ENCODE measurements at regions not wholly inside any gene's neighbourhood (a gene's known extent, or its start where the extent isn't known, plus 50 kb on each side); places are given as distances from the start of the nearest gene placed in this dataset.
"Not testable (repeated sequence)": the region's sequence is repeated elsewhere in the genome, so short reads cannot be mapped to it uniquely, and the experiment has no call there.

- no peak for DNase-seq (ENCODE audit: low read depth)
- no peak overlapping the region for H3K4me3 ChIP-seq (ENCODE audit: control insufficient read depth, low read depth, low read length)
- TF ChIP-seq, protein P1, sequence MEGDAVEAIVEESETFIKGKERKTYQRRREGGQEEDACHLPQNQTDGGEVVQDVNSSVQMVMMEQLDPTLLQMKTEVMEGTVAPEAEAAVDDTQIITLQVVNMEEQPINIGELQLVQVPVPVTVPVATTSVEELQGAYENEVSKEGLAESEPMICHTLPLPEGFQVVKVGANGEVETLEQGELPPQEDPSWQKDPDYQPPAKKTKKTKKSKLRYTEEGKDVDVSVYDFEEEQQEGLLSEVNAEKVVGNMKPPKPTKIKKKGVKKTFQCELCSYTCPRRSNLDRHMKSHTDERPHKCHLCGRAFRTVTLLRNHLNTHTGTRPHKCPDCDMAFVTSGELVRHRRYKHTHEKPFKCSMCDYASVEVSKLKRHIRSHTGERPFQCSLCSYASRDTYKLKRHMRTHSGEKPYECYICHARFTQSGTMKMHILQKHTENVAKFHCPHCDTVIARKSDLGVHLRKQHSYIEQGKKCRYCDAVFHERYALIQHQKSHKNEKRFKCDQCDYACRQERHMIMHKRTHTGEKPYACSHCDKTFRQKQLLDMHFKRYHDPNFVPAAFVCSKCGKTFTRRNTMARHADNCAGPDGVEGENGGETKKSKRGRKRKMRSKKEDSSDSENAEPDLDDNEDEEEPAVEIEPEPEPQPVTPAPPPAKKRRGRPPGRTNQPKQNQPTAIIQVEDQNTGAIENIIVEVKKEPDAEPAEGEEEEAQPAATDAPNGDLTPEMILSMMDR (conservative IDR thresholded peaks at IDR 0.05; ENCODE audit: control insufficient read depth, insufficient read depth, low read depth, low read length) = no peak
Measured at GRCh38 chr5:50501491-50502228, 60.6 kb upstream of the EMB start.

GRCh38 chr5:50513028-50513457 lies 72.0 kb upstream of the EMB start:
- H3K4me3 ChIP-seq (ENCODE audit: control insufficient read depth, low read depth, low read length) = not testable (repeated sequence)
- DNase-seq (ENCODE audit: low read depth) = peak; percentile 4

GRCh38 chr5:50521060-50521459 lies 80.0 kb upstream of the EMB start:
- not testable (repeated sequence) for DNase-seq (ENCODE audit: low read depth)

GRCh38 chr5:50527514-50528060 lies 86.5 kb upstream of the EMB start:
- not testable (repeated sequence) for H3K4me3 ChIP-seq (ENCODE audit: control insufficient read depth, low read depth, low read length); DNase-seq (ENCODE audit: low read depth)

More at GRCh38 chr5:50521060-50521459, 80.0 kb upstream of the EMB start:
- not testable (repeated sequence) for H3K4me3 ChIP-seq (ENCODE audit: control insufficient read depth, low read depth, low read length)

GRCh38 chr5:50535393-50535792 lies 94.3 kb upstream of the EMB start:
- TF ChIP-seq, protein P1 (conservative IDR thresholded peaks at IDR 0.05; ENCODE audit: control insufficient read depth, insufficient read depth, low read depth, low read length) = no peak
- no peak for DNase-seq (ENCODE audit: low read depth)
- H3K4me3 ChIP-seq (ENCODE audit: control insufficient read depth, low read depth, low read length) = no peak overlapping the region

DNA sequence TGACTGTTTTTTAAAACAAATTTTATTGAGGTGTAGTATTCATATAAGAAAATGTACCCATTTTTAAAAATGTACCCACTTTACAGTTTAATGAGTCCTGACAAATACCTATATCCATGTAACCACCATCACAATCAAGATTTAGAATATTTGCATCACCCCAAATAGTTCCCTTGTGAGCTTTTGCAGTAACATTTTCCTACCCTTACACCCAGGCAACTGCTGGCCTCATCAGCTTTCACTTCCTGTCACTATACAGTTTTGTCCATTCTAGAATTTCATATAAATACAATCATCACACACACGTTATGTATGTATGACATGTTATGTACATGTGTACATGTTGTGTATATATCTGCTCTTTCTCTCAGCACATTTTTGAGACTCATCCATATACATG lies 96.4 kb upstream of the EMB start:
- not testable (repeated sequence) for H3K4me3 ChIP-seq (ENCODE audit: control insufficient read depth, low read depth, low read length); DNase-seq (ENCODE audit: low read depth)

GRCh38 chr5:50547303-50547702 lies 106.2 kb upstream of the EMB start:
- TF ChIP-seq, protein P1 (conservative IDR thresholded peaks at IDR 0.05; ENCODE audit: control insufficient read depth, insufficient read depth, low read depth, low read length) = no peak
- no peak for DNase-seq (ENCODE audit: low read depth)
- H3K4me3 ChIP-seq (ENCODE audit: control insufficient read depth, low read depth, low read length) = no peak overlapping the region

- TF ChIP-seq, protein P1 (conservative IDR thresholded peaks at IDR 0.05; ENCODE audit: control insufficient read depth, insufficient read depth, low read depth, low read length) = no peak
Measured at GRCh38 chr5:50550267-50550666, 109.2 kb upstream of the EMB start.

GRCh38 chr5:50550993-50551392 lies 109.9 kb upstream of the EMB start:
- no peak overlapping the region for H3K4me3 ChIP-seq (ENCODE audit: control insufficient read depth, low read depth, low read length)
- TF ChIP-seq, protein P1 (conservative IDR thresholded peaks at IDR 0.05; ENCODE audit: control insufficient read depth, insufficient read depth, low read depth, low read length) = no peak
- no peak for DNase-seq (ENCODE audit: low read depth)

More at GRCh38 chr5:50550267-50550666, 109.2 kb upstream of the EMB start:
- DNase-seq (ENCODE audit: low read depth) = no peak
- H3K4me3 ChIP-seq (ENCODE audit: control insufficient read depth, low read depth, low read length) = no peak overlapping the region

Measured in fibroblast of mammary gland (primary cell).